ENCODE measurements at regions not wholly inside any gene's neighbourhood (a gene's known extent, or its start where the extent isn't known, plus 50 kb on each side); places are given as distances from the start of the nearest gene placed in this dataset.

DNA sequence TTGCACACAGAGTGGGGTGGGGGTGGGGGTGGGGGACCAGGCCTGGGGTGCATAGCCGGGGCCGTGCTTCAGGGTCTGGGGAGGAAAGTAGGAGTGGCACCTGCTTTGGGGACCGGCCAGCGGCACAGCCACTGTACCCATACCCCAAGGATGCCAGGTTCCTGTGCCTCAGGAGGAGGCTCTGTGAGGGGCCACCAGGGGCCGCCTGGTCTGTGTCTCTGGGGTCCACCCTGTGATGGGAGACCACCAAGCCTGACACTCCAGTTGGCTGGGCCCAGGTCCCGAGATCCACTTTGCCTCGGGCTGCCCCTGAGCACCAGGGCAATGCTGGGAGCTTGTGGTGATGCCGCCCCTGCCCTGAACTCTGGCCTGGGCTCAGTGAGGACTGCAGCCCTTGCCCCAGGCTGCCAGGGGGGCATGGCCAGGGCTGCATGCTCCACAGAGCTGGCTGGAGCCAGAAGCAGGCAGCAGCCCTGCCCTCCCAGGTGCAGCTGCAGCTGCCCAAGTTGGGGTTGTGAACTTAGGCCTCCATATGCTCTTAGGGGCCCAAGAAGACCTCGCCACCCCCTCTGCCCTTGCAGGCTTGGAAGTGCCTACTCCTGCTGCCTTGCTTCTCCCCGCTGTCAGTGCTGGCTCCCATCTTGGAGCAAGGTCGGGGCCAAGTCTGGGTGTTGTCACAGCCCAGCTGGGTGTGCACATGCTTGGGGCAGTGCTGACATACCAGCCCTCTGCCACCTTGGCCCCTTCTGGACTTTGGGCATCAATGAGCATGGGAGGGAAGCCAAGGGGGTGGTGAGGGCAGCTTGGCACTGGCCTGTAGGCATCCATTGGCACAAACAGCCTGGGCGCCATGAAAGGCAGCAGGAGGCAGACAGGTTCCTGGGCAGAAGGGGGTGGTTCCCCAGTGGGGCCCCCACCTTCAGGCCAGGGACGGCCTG, 123.3 kb upstream of the THY1 start:
- no peak for DNase-seq (ENCODE audit: low spot score)

DNA sequence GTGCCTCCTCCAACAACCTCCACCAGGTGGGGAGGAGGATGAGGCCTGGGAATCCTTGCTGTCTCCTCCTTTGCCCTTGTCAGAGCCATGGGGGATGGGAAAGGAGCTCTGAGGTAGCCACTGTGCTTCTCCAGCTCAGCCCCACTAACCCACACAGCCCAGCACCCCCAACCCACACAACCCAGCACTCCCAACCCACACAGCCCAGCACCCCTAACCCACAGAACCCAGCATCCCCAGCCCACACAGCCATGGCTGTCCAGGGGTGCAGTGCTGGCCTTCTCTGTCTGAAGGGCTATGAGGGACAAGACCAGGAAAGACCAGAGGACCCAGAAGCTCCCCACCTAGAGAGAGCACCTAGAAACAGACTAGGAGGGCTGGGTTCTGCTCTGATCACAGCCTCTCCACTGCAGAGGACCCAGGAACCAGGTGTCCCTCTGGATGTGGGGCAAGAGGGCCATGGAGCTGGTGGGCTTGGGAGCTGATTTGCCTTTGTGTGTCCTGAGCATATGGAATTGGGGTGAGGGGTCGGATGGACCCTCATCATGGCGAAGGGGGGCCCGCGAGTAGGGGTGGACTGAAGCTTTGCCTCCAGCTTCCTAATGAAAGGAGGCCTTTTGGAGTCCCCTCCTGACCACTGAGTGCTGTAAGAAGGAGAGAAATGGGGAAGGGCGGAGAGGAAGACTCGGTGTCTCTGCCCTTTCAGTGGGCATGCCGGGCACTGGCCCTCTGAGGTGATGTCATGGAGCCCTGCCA, 117.6 kb upstream of the THY1 start:
- no peak for DNase-seq (ENCODE audit: low spot score)

DNA sequence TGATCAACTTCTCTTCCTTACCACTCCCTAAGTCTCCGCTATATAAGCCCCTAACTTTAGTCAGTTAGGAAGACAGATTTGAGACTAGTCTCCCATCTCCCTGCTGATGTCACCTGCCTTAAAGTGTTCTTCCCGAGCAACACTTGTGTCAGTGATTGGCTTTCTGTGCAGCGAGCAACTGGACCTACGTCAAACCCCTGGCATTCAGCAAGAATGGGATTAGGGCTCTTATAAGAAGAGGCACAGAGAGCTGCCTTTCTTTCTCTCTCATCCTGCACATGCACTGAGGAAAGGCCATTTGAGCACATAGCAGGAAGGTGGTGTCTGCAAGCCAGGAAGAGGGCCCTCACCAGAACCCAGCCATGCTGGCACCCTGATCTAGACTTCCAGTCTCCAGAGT, 116.6 kb upstream of the THY1 start:
- DNase-seq (ENCODE audit: low spot score) = no peak

DNA sequence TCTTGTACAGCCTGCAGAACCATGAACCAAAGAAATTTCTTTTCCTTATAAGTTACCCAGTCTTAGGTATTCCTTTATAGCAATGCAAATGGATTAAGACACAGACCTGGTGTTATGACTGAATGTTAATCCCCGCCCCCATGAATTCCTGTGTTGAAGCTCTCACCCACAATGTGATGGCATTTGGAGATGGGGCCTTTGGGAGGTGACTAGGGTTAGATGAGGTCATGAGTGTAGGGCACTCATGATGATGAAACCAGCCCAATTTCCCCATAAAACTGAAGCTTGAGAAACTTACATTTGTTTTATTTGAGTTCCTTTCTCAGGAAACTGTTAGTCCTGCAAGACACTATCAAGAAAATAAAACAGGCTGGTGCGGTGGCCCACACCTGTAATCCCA, 115.8 kb upstream of the THY1 start:
- no peak for DNase-seq (ENCODE audit: low spot score)

DNA sequence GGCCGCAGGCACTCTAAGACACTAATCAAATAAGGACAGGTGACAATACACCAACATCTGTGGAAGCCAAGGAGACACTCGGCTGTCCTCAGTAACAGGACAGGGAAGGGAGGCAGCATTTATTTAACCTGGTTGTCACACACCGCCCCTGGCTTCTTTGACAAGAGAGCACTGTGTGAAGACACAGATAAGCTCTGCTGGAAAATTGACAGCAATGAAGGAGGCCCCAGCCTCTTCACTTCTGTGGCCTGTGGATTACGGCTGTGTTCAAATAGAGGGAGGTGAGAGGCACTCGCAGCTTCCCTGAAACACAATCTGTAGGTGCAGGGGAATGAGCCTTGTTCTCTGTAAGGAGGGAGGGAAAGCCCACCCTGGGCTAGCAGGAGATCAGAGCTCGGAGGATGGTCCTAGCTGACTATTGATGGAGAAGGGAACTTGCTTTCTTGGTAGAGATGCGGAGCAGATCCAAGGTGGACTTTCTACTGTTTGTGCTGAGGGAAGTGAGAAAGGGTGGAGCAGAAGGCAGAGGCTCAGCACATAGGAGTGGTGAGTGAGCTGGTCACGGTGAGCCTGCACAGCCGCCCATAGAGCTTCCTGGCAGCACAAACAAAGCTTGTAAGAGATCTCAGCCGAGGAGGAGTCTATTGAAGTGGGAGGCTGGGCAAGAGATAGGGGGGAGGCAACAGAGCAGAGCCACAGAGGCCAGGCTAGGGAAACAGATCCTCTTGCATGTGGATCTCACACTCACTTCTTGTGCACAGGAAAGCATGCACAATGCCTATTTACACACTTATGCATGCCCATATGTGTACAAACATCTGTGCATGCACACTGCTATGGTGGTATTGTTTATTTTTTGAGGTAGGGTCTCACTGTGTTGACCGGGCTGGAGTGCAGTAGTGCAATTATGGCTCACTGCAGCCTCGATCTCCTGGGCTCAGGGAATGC, 114.6 kb upstream of the THY1 start:
- no peak for DNase-seq (ENCODE audit: low spot score)

DNA sequence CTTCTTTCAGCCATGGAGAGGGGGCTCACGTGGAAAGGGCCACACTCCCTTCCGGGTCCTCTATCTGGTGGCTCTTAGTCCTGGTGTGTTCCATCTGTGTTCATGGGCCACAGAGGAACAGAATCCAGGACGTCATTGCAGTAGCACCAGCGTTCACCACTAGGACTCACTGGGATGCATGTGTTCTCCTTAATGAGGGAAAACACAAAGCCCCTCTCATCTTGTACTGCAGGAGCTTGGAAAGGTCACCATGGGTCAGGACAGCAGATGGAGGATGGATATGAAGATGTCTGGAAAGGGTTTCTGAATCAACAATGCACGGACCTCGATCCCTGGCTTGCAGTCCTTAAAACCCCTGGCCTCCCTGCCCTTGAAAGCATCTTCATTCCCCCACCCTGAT, 113.8 kb upstream of the THY1 start:
- no peak for DNase-seq (ENCODE audit: low spot score)

DNA sequence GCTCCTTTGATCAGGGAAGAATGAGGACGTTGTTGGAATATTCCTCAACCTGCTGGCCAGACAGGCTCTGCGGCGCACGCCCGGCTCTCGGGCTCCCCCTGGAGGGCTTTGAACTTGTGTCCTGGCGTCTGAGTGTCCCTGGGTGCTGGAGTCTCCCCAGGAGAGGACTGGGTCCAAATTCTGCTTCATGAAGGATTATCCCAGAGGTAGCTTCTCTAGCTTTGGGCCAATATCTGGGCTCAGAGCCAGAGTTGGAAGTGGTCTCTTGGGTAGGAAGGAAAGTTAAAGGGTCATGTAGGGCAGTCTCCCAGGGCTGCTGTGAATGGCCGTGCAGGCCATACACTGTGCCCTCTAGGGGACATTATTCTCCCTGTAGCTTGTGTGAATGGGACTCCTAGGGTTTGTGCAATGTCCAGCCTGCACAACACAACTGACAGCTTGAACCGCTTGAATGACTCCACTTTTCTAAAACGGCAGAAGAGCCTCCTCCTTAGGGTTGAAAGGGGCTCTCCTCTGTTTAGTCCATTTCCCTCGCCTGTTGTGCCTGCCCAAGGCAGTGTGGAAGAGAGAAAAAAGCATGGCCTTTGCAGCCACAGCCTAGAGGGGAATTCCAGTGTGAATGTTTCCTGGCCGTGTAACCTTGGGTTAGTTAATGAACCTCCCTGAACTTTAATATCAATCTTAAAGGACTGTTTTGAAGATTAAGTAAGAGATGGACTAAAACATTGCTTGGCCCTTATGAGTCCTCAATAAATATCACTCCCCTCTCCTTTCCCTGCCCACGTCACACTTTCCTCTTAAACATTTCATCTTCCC, 111.2 kb upstream of the THY1 start:
- peak; percentile 88 for DNase-seq (ENCODE audit: low spot score)

DNA sequence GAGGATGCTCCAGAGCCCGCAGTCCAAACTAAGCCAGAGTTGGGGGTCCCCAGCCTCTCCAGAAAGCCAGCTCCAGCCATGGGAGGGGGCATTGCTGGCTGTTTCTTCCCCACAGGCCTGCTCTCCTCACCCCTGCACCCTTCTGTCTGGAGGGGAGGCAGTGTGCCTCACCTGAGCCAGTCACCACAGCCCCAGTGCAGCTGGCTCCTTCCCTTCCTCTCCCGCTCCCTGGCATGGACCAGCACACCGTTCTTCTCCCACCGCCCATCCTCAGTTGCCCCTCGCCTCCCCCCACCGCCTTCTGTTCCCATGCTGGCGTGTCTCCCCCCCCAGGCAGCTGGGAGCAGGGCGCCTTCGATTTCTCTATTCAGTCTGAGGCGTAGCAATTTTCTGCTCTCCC, 110.5 kb upstream of the THY1 start:
- DNase-seq (ENCODE audit: low spot score) = no peak

DNA sequence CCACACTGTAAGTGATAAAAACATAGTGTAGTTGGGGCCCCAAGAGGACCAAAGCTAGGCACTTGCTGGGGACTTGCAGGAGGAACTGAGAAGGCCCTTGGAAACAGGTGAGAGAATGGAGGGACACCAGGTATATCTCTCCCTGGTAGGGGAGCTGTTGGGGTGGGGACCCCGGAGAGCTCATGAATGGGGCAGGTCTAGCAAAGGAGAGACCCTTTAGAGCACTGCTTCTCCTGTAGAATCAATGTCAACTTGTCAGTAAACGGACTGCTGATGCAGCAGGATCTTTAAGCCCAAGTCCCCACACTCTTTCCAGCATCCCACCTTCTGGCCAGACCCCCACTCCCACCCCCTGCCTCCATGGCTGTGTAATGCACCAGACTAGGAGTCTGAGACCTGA, 109.6 kb upstream of the THY1 start:
- no peak for DNase-seq (ENCODE audit: low spot score)

DNA sequence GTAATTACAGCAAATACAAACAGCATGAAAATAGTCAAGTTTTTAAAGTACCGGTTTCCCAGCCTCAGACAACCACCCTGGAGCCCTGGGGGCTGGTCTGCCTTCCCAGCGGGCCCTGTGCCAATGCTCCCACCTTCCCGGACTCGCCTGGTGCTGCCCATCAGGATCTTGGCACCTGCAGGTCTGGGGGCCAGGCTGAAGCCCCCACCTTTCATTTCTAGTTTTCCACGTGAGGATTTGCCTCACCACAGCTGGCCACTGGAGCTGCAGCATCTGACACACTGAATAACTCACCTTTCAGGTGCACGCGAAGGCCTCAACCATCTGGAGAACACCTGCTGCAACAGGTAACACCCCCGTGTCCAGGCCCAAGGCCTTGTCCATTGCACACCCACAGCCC, 108.7 kb upstream of the THY1 start:
- no peak for DNase-seq (ENCODE audit: low spot score)

DNA sequence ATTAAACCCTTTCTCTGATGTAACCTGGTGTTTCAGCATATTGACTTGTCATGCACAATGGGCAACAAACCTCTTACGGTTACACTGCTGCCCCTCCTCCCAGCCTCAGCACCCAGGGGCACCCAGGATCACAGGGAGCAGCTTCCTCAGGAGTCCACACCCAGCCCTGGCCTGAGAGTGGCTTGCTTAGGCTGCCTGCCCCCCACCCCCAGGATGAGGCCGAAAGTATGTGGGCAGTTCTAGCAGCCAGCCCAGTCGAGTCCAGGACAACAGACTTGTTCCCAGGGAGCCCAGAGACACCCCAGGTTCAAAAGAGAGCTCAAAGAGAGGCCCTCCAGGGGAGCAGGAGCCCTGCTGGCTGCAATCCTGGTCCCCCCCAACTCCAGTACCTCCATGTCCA, 108.1 kb upstream of the THY1 start:
- no peak for DNase-seq (ENCODE audit: low spot score)

DNA sequence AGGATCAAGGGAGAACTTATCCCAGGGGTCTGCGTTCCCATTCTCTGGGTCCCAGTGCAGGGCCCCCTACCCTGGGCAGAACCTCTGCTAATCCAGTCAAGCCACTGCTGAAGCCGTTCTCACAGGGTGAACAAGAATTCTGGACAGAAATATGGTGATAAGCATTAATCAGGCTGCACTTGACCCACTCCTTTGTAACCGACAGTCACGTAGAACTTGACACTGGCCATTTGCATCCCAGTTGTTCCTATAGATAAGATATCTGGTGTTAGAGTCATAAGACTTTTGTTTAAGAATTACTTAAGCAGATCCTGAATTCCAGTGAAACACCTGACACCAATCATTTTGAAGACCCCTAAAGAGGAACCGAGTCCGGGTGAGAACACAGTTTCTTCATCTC, 107.5 kb upstream of the THY1 start:
- no peak for DNase-seq (ENCODE audit: low spot score)

DNA sequence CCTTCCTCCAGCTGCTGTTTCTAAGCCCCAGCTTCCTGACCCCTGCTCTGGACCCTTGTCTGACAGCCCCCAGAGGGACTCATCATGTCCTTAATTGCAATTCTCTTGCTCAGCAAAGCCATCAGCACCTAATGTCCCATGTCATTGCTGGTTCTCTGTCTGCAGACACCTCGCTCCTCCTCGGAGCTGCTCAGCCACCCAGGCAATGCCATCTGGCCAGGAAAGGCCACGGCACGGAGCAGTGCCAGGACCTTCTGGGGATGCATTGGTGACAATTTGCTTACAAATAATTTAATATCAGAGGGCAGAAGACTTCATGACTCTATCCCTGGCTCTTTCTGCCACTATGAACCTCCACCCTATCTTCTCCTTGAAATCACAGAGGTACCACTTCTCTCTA, 107.0 kb upstream of the THY1 start:
- DNase-seq (ENCODE audit: low spot score) = no peak

DNA sequence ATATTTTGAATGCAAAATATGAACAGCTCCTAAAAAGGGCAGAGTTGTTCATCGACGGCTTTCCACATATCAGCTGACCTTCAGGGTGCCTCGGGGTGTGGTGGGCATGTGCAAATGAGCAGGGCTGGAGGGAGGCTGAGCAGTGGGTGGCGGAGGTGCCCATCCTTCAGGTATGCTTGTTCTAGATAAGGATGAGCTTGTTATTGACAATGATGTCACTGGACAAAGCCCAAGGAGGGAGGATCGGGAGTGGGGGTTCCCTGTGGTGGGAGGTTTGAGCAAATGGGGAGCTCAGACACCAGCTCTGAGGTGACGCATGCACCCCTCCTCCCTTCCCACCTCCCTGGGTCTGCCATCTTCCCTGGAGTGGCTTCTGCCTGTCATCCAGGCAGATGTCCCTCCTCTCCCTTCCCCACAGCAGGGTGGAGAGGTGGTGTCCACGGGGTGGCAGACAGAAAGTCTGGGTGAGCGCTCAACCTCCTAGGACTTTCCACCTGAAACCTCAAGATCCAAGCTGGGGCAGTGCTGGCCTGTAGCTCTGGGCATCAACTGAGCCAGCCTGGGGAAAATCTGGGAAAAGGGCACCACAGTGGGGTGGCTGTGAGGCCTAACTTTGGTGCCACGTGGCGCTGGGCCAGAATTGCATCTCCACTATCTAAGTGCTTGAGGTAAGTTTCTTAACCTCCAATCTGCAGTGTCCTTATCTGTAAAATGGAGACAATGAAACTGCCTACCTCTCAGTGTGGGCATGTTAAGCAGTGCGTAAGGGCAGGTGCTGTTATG, 106.3 kb upstream of the THY1 start:
- no peak for DNase-seq (ENCODE audit: low spot score)

DNA sequence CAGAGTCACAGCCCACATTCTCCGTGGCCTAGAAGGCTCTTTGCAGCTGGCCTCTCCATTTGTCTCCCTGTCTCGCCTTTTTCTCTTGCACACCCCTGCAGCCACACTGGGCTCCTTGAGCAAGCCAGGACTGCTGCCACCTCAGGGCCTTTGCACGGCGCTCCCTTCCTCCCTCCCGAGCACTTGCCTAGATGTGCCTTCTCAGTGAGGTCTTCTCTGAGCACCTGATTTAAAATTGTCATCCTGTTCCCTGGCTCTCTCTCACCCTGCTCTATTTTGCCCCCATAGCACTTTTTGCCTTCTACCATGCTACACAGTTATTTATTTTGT, 102.9 kb upstream of the THY1 start:
- no peak for DNase-seq (ENCODE audit: low spot score)

DNA sequence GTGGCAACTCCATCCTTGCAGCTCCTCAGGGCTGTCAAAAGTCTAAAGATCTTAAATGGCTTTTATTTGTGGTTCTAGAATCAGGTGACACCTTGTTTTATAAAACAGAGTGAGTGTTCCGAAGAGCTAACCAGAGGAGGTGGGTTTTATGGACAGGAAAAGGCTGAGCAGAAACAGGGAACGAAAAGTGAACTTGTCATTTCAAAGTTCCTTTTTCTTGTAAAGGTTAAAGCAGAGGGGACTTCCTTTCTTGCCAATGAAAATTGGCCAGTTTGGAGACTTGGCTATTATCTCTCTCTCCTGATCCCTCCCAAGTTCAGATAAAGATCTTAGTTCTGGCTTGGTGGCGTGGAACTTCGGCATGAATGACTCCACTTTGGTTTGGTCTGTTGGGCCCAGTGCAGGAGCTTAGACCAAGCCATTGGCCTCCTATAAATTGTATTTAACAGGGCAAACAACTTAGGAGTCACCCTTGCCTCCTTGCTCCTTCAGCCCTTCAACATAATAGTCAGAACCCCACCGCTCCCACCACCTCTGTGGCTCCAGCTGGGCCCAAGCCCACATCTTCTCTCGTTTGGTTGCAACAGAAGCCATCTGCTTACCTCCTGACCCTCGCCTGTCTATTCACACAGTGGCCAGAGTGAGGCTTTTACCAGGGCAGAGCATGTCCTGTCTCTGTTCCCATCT, 102.4 kb upstream of the THY1 start:
- no peak for DNase-seq (ENCODE audit: low spot score)

DNA sequence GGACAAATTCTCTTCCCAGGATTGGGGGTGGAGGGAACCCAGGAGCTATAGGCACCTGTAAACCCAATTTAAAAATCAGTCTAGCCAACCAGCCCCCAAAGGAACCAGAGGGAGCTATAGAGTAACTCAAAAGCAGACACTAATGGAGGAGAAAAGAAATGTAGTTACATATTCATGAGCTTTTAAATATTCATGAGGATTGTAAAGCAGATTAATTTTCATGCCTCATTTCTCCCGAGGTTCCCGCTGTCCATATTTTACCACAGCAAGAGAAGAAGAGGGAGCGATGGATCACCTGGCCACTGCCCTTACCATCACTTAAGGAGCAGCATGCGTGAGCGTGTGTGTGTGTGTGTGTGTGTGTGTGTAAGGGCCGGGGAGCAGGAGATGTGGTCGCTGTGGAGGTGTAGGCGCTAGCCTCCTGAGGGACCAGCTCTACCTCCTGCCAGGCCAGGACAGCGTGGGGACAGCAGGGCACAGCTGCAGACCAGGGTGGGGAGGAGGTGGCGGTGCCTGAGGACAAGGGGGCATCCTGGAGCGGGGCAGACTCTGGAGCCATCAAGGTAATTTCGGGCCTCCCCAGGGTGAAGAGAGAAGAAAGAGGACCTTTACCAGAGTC, 100.7 kb upstream of the THY1 start:
- no peak for DNase-seq (ENCODE audit: low spot score)

DNA sequence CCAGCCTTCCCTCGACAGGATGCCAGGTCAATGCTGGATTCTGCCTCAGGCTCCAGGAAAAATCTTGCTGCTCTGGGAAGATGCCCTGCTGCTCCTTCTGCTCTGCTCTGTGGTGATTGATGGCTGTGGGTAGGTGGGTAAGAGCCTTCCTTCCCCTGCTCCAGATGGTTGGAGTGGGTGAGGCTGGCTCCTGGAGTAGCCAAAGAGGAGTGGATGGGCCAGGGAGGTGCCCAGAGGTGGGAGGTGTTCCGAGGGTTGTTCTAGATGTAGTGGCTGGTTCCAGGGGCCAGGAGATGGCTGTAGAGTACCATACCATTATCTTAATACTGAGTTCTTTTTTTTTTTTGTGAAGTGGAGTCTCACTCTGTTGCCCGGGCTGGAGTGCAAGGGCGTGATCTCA, 99.6 kb upstream of the THY1 start:
- no peak for DNase-seq (ENCODE audit: low spot score)

DNA sequence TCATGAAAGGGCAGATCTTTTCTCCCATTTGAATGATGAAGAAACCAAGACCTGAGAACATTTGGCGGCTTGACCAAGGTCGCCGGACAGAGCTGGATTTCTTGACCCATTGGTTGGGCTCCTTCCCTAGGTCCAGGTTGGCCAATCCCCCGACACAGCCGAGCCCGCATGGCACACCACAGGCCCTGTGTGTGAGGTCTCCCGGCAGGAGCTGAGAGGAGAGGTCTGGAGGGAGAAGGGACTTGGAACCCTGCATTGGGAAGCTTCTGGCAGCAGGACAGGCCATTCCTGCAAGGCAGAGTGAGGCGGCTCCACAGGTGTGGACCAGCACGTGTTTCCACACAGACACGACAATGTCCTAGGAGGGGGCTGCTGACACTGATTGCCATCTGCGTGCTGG, 98.6 kb upstream of the THY1 start:
- no peak for DNase-seq (ENCODE audit: low spot score)

DNA sequence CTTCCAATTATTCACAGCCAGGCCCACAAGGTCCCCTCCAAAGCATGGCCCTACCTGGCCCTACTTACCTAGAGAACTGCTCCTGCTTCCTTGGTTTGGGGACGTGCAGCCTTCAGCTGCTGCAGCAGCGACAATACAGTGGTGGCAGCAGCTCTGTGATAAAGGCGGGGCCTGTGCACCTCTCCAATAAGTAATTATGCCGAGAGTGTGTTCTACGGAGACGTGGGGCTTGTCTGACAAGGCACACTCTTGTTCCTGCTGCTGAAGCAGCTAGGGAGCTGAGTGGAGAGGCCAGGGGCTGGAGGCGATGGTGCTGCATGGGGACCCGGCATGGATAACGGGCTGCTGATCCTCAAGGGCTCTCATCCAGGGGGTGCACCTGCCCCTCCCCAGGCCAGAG, 98.0 kb upstream of the THY1 start:
- DNase-seq (ENCODE audit: low spot score) = no peak

Measured in D341Med (cell line).